ENCODE measurements at regions not wholly inside any gene's neighbourhood (a gene's known extent, or its start where the extent isn't known, plus 50 kb on each side); places are given as distances from the start of the nearest gene placed in this dataset.
"Not testable (repeated sequence)": the region's sequence is repeated elsewhere in the genome, so short reads cannot be mapped to it uniquely, and the experiment has no call there.

DNA sequence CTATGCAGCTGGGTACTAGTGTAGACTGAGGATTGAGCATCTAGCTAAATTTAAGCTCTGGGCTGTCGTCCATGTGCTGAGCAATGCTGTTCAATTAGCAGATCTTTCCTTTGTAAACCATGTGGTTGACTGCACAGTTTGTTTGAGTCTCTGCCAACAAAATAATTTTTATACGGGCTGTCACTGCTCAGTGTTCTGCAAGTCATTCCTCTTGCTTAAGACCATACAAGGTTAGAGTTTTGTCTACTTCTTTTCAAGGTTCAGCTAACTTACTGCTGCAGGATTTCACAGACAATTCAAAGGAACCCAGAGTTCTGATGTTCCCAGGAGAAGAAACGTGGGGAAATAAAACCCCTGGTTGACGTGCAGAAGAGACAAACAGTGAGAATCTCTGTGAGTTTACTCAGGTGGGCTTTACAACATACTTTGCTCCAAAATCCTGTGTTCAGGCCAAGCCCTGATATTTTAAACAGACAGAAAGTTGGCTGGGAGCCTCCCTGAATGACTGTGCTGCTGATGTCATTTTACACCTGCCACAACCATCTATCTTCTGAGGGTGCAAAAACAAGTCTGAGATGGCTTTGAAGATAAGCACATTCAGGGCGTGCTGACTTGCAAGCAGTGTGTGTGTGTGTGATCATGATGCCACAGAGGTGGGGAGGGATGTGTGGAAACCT, 177.1 kb upstream of the SVIL start:
- H3K27ac ChIP-seq = no peak overlapping the region
- TF ChIP-seq ZFX (IDR thresholded peaks at IDR 0.05; ENCODE audit: borderline replicate concordance) = no peak
- TF ChIP-seq CTCF (IDR thresholded peaks at IDR 0.05) = no peak

DNA sequence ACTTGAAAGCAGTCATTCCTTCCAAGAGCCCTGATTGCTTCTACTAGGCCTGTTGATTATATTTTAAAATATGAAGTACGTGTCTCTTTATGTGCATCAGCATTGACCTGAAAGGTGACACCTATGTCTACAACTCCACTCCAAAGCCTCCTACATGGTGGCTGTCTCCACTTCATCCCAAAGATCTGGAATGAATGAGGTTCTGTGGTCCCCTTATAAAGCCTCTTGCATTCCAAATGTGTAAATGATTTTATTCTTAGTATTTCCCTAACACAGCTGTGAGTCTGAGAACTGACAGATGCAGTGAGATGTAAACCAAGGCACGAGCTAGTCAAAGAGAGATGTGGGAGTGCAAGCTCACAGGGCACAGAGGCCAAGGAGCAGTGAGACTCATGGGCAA, 176.0 kb upstream of the SVIL start:
- no peak for TF ChIP-seq ZFX (IDR thresholded peaks at IDR 0.05; ENCODE audit: borderline replicate concordance)
- TF ChIP-seq CTCF (IDR thresholded peaks at IDR 0.05) = no peak
- no peak overlapping the region for H3K27ac ChIP-seq

DNA sequence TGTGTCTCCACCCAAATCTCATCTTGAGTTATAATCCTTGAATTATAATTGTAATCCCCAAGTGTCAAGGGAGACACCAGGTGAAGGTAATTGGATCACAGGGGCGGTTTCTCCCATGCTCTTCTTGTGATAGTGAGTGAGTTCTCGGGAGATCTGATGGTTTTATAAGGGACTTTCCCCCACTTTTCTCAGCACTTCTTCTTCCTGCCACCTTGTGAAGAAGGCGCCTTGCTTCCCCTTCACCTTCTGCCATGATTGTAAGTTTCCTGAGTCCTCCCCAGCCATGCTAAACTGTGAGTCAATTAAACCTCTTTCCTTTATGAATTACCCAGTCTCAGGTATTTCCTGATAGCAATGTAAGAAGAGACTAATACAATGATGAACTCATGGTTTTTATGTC, 175.5 kb upstream of the SVIL start:
- not testable (repeated sequence) for H3K27ac ChIP-seq

DNA sequence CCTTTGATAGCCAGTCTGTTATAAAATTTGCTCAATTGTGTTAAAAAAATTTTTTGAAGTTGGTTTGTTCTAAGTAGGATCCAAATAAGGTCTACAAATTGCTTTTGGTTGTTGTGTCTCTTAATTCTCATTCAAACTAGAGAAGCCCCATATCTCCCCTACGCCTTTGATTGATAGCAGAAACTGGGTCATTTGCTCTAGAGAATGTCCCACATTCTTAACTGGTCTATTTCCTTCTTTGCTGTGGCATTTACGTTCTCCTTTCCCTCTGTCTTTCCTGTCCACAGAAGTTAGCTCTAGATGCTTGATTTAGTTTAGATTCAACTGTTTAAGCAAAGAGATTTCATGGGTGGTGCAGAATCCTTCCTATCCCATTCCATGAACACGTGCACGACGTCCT, 174.6 kb upstream of the SVIL start:
- TF ChIP-seq CTCF (IDR thresholded peaks at IDR 0.05) (no peak), ZFX (IDR thresholded peaks at IDR 0.05; ENCODE audit: borderline replicate concordance) (no peak)
- no peak overlapping the region for H3K27ac ChIP-seq

DNA sequence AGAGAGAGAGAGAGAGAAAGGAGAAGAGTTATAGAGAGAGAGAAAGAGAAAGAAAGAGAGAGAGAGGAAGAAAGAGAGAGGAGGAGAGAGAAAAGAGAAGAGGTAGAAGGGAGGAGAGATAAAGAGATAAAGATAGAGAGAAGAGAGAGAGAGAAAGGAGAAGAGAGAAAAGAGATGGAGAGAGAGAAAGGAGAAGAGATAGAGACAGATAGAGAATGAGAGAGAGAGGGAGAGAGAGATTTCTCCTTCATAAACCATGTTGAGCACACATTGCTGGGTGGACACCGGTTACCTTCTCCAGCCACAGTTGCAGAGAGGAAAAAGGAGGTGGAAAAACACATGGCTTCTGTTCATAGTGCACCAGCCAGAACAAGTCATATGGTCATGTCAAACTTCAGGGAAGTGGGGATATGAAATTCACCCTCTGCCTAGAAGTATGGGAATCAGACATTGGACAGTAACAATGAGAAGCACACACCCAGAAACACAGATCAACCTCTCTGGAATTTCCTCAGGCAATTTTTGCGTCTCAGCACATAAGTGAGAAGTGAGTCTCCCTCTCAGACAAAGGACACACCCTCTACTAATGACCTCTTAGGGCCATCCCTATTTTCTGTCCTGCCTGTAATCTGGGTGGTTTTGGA, 172.5 kb upstream of the SVIL start:
- no peak overlapping the region for H3K27ac ChIP-seq
- no peak for TF ChIP-seq ZFX (IDR thresholded peaks at IDR 0.05; ENCODE audit: borderline replicate concordance)
- TF ChIP-seq CTCF (IDR thresholded peaks at IDR 0.05) = no peak

GRCh38 chr10:29806350-29806788, 171.6 kb upstream of the SVIL start:
- no peak overlapping the region for H3K27ac ChIP-seq
- TF ChIP-seq CTCF (IDR thresholded peaks at IDR 0.05) (no peak), ZFX (IDR thresholded peaks at IDR 0.05; ENCODE audit: borderline replicate concordance) (no peak)

- H3K27ac ChIP-seq = no peak overlapping the region
- TF ChIP-seq ZFX (IDR thresholded peaks at IDR 0.05; ENCODE audit: borderline replicate concordance) (no peak), CTCF (IDR thresholded peaks at IDR 0.05) (no peak)
These were observed 170.5 kb upstream of the SVIL start for GRCh38 chr10:29805134-29805723.
